ENCODE measurements at regions not wholly inside any gene's neighbourhood (a gene's known extent, or its start where the extent isn't known, plus 50 kb on each side); places are given as distances from the start of the nearest gene placed in this dataset.

DNA sequence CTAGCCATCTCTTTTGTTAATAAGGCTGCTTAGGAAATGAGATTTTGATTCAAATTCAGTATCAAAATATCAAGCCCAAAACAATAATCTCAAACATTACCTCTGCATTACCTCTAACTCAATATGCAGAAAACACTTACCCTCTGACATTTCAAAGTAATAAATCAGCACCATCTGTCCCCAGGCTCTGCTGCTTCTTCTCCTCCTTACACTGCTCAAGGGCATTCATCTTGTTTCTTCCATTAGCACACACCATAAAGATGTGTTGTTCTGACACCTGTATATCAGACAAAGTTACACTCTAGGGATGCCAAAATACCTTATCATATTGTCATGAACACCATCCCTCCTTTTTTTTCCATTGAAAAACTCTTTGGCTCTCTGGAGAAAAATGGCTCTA, 1630.3 kb downstream of the RPA4 start:
- TF ChIP-seq, protein P1, sequence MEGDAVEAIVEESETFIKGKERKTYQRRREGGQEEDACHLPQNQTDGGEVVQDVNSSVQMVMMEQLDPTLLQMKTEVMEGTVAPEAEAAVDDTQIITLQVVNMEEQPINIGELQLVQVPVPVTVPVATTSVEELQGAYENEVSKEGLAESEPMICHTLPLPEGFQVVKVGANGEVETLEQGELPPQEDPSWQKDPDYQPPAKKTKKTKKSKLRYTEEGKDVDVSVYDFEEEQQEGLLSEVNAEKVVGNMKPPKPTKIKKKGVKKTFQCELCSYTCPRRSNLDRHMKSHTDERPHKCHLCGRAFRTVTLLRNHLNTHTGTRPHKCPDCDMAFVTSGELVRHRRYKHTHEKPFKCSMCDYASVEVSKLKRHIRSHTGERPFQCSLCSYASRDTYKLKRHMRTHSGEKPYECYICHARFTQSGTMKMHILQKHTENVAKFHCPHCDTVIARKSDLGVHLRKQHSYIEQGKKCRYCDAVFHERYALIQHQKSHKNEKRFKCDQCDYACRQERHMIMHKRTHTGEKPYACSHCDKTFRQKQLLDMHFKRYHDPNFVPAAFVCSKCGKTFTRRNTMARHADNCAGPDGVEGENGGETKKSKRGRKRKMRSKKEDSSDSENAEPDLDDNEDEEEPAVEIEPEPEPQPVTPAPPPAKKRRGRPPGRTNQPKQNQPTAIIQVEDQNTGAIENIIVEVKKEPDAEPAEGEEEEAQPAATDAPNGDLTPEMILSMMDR (conservative IDR thresholded peaks at IDR 0.05; ENCODE audit: low read depth, low read length) = no peak
- no peak for TF ChIP-seq EZH2phosphoT487 (IDR thresholded peaks at IDR 0.05; ENCODE audit: borderline replicate concordance, low read length)
